Thyroid gland (tissue), 4 donors: ENCODE measurements at regions not wholly inside any gene's neighbourhood (a gene's known extent, or its start where the extent isn't known, plus 50 kb on each side); places are given as distances from the start of the nearest gene placed in this dataset.

Experiments
- POLR2A ChIP-seq, 2 donors: fragments of 450-650 bp; IDR thresholded peaks; one replicate each; pipeline ENCODE4 v1.6.1; 2017; ENCODE audit warnings: antibody characterized with exemption in 2 of 2, mild to moderate bottlenecking in 2 of 2, moderate library complexity in 1 of 2
- TF ChIP-seq, protein P1 (sequence below), 6 experiments: fragments of 200-600 bp in 3 of 6; fragments of 450-650 bp in 3 of 6; sonication (generic) in 3 of 6; IDR thresholded peaks; one replicate each; pipeline ENCODE4 v1.5.1; 2016 to 2019; ENCODE audit warnings: antibody characterized with exemption in 6 of 6, mild to moderate bottlenecking in 2 of 6, inconsistent platforms in 1 of 6, moderate library complexity in 1 of 6

DNA sequence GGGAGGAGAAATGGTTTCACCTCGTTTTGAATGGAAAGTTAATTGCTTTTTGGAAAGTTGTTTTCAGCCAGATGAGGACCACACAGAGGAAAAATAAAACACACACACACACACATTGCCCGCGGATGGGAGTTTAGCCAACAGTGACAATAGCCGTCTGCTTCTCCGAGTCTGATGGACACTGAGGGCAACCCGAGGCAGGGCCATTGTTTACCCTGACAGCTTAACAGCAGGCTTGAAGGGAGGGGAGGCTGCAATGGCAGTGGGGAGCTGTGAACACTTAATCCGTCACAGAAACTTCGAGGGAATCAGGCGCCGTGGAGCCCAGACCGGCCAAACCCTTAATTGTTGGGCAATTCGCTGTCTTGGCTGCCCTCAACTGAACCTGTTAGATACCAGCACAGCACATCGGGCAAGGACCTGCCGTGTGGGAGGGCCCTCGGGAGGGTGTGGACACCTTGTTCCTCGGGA is 145.9 kb downstream of the ACKR3 start:
- TF ChIP-seq, protein P1, sequence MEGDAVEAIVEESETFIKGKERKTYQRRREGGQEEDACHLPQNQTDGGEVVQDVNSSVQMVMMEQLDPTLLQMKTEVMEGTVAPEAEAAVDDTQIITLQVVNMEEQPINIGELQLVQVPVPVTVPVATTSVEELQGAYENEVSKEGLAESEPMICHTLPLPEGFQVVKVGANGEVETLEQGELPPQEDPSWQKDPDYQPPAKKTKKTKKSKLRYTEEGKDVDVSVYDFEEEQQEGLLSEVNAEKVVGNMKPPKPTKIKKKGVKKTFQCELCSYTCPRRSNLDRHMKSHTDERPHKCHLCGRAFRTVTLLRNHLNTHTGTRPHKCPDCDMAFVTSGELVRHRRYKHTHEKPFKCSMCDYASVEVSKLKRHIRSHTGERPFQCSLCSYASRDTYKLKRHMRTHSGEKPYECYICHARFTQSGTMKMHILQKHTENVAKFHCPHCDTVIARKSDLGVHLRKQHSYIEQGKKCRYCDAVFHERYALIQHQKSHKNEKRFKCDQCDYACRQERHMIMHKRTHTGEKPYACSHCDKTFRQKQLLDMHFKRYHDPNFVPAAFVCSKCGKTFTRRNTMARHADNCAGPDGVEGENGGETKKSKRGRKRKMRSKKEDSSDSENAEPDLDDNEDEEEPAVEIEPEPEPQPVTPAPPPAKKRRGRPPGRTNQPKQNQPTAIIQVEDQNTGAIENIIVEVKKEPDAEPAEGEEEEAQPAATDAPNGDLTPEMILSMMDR (IDR thresholded peaks at IDR 0.05), result no peak
- TF ChIP-seq POLR2A (IDR thresholded peaks at IDR 0.05), result no peak
